Mesenchymal stem cell (in vitro differentiated cells and primary cell): ENCODE measurements at regions not wholly inside any gene's neighbourhood (a gene's known extent, or its start where the extent isn't known, plus 50 kb on each side); places are given as distances from the start of the nearest gene placed in this dataset.
A peak's percentile ranks its signal among the peaks of the same experiment; 100 is the strongest.

ENCODE experiments used
- DNase-seq: peaks from one replicate; pipeline ENCODE4 v3.0.0-alpha.2; 2013
- H2AFZ ChIP-seq: one replicate; pipeline ENCODE4 v1.6.1; 2013; ENCODE audit warnings: low read depth, mild to moderate bottlenecking, control low read depth, inconsistent platforms, low read length, moderate library complexity
- H2AK5ac ChIP-seq: 2 replicates; pipeline ENCODE4 v1.6.1; 2013; ENCODE audit warnings: low read length, moderate library complexity, mild to moderate bottlenecking, inconsistent platforms; ENCODE audit not compliant: severe bottlenecking
- H2BK120ac ChIP-seq: one replicate; pipeline ENCODE4 v1.6.1; 2013; ENCODE audit warnings: low read depth, mild to moderate bottlenecking, inconsistent platforms, low read length, moderate library complexity
- H2BK12ac ChIP-seq, 2 experiments: one replicate each; pipeline ENCODE4 v1.6.1; 2013; ENCODE audit warnings: inconsistent platforms in 2 of 2, low read length in 2 of 2, mild to moderate bottlenecking in 2 of 2, moderate library complexity in 2 of 2, control low read depth in 1 of 2
- H2BK15ac ChIP-seq: one replicate; pipeline ENCODE4 v1.6.1; 2013; ENCODE audit warnings: mild to moderate bottlenecking, low read depth, inconsistent platforms; ENCODE audit not compliant: poor library complexity, severe bottlenecking
- H2BK5ac ChIP-seq: 2 replicates; pipeline ENCODE4 v1.6.1; 2013; ENCODE audit warnings: low read depth, mild to moderate bottlenecking, low read length, control low read depth, inconsistent platforms; ENCODE audit not compliant: poor library complexity, severe bottlenecking
- H3K14ac ChIP-seq, 2 experiments: one replicate each; pipeline ENCODE4 v1.6.1; 2013; ENCODE audit warnings: inconsistent platforms in 2 of 2, low read length in 2 of 2, control low read depth in 1 of 2, mild to moderate bottlenecking in 1 of 2, moderate library complexity in 1 of 2
- H3K18ac ChIP-seq, 2 experiments: one replicate each; pipeline ENCODE4 v1.6.1; 2013; ENCODE audit warnings: inconsistent platforms in 2 of 2, low read length in 2 of 2, control low read depth in 1 of 2, low read depth in 1 of 2, mild to moderate bottlenecking in 1 of 2
- H3K23ac ChIP-seq, 2 experiments: one replicate each; pipeline ENCODE4 v1.6.1; 2013; ENCODE audit warnings: inconsistent platforms in 2 of 2, low read length in 2 of 2, mild to moderate bottlenecking in 2 of 2, moderate library complexity in 2 of 2, control low read depth in 1 of 2
- H3K27ac ChIP-seq: 2 replicates; pipeline ENCODE4 v1.5.1; 2013; ENCODE audit warnings: mild to moderate bottlenecking, moderate library complexity, low read length, control low read depth, inconsistent platforms; ENCODE audit not compliant: poor library complexity, severe bottlenecking
- H3K27me3 ChIP-seq, 2 experiments: 2 replicates each; pipeline versions ENCODE4 v1.6.1 to v1.7.0; 2013; ENCODE audit warnings: low read length in 2 of 2, mild to moderate bottlenecking in 2 of 2, moderate library complexity in 2 of 2, control low read depth in 1 of 2, inconsistent platforms in 1 of 2; ENCODE audit not compliant: control insufficient read depth in 1 of 2, insufficient read depth in 1 of 2
- H3K36me3 ChIP-seq, 2 experiments: 2 replicates each; pipeline versions ENCODE4 v1.6.1 to v1.7.0; 2013; ENCODE audit warnings: low read length in 2 of 2, control low read depth in 1 of 2, inconsistent platforms in 1 of 2, low read depth in 1 of 2, mild to moderate bottlenecking in 1 of 2; ENCODE audit not compliant: insufficient read depth in 2 of 2, control insufficient read depth in 1 of 2
- H3K4ac ChIP-seq, 2 experiments: one replicate each; pipeline ENCODE4 v1.6.1; 2013; ENCODE audit warnings: inconsistent platforms in 2 of 2, low read length in 2 of 2, mild to moderate bottlenecking in 2 of 2, moderate library complexity in 2 of 2, control low read depth in 1 of 2, low read depth in 1 of 2
- H3K4me1 ChIP-seq: 2 replicates; pipeline ENCODE4 v1.6.1; 2013; ENCODE audit warnings: low read depth, low read length, control low read depth; ENCODE audit not compliant: control insufficient read depth, insufficient read depth
- H3K4me2 ChIP-seq: 2 replicates; pipeline ENCODE4 v1.6.1; 2013; ENCODE audit warnings: low read length, mild to moderate bottlenecking, inconsistent platforms; ENCODE audit not compliant: poor library complexity, severe bottlenecking
- H3K4me3 ChIP-seq, 2 experiments: 2 replicates each; pipeline versions ENCODE4 v1.5.1 to v1.7.0; 2013; ENCODE audit warnings: low read length in 2 of 2, mild to moderate bottlenecking in 2 of 2, control low read depth in 1 of 2, low read depth in 1 of 2; ENCODE audit not compliant: insufficient read depth in 1 of 2
- H3K79me1 ChIP-seq: replicated peaks from 2 replicates; pipeline ENCODE4 v1.6.1; 2013; ENCODE audit warnings: mild to moderate bottlenecking, control low read depth, low read length, inconsistent platforms; ENCODE audit not compliant: poor library complexity, severe bottlenecking
- H3K9ac ChIP-seq: 2 replicates; pipeline ENCODE4 v1.7.0; 2013; ENCODE audit warnings: mild to moderate bottlenecking, low read length, moderate library complexity
- H3K9me3 ChIP-seq: 2 replicates; pipeline ENCODE4 v1.7.0; 2013; ENCODE audit warnings: mild to moderate bottlenecking, low read length; ENCODE audit not compliant: control insufficient read depth
- H4K8ac ChIP-seq: one replicate; pipeline ENCODE4 v1.6.1; 2013; ENCODE audit warnings: inconsistent platforms, mild to moderate bottlenecking, low read length, moderate library complexity
- H4K91ac ChIP-seq: one replicate; pipeline ENCODE4 v1.6.1; 2013; ENCODE audit warnings: mild to moderate bottlenecking, low read length, inconsistent platforms
- WGBS: methylation state at CpG from one replicate; pipeline ENCODE4 v1.1.7; 2013; ENCODE audit warnings: mixed read lengths; 5-methylcytosine and 5-hydroxymethylcytosine counted together

- Histone ChIP-seq H2BK15ac (no peak overlapping the region), H3K4me3 (no peak overlapping the region), H3K4me1 (no peaks in the 10 kb centered on the region), H2AK5ac (no peak overlapping the region), H3K79me1 (no peaks in the 10 kb centered on the region), H4K91ac (no peak overlapping the region), H2AFZ (no peak overlapping the region), H3K4ac (no peak overlapping the region), H3K27me3 (no peaks in the 10 kb centered on the region), H3K9ac (no peak overlapping the region), H3K14ac (no peak overlapping the region), H2BK5ac (no peak overlapping the region), H4K8ac (no peak overlapping the region), H3K9me3 (peaks cover 5% of the 10 kb centered on the region), H2BK120ac (peak overlapping the region; percentile 15), H3K18ac (no peak overlapping the region), H3K23ac (no peak overlapping the region), H2BK12ac (no peak overlapping the region), H3K27ac (no peak overlapping the region), H3K36me3 (no peaks in the 10 kb centered on the region), H3K4me2 (no peak overlapping the region)
- no peak for DNase-seq
- WGBS = 60% methylated on average over 4 of the region's 5 CpGs
Measured at GRCh38 chr5:34510002-34510401, 146.1 kb upstream of the RAI14 start.

- Histone ChIP-seq H2BK12ac (no peak overlapping the region), H3K4ac (no peak overlapping the region), H3K9ac (no peak overlapping the region), H3K4me2 (no peak overlapping the region), H2AFZ (no peak overlapping the region), H3K14ac (no peak overlapping the region), H2BK15ac (no peak overlapping the region), H3K23ac (no peak overlapping the region), H4K8ac (no peak overlapping the region), H3K18ac (no peak overlapping the region), H2BK120ac (no peak overlapping the region), H3K4me3 (no peak overlapping the region), H3K36me3 (no peaks in the 10 kb centered on the region), H4K91ac (no peak overlapping the region), H3K27ac (no peak overlapping the region), H2BK5ac (no peak overlapping the region), H3K27me3 (no peaks in the 10 kb centered on the region), H3K9me3 (no peaks in the 10 kb centered on the region), H3K79me1 (no peaks in the 10 kb centered on the region), H3K4me1 (no peaks in the 10 kb centered on the region), H2AK5ac (no peak overlapping the region)
- WGBS = 59% methylated on average over 2 of the region's 4 CpGs
- DNase-seq = no peak
Measured at GRCh38 chr5:34511063-34511462, 145.1 kb upstream of the RAI14 start.

GRCh38 chr5:34511481-34511880 is 144.6 kb upstream of the RAI14 start:
- no peak overlapping the region for H3K18ac ChIP-seq
- H3K23ac ChIP-seq = no peak overlapping the region
- no peak overlapping the region for H3K4me3 ChIP-seq
- no peaks in the 10 kb centered on the region for H3K27me3 ChIP-seq
- WGBS = 94% methylated on average over 1 of the region's 1 CpG
- H2AFZ ChIP-seq = no peak overlapping the region
- no peaks in the 10 kb centered on the region for H3K36me3 ChIP-seq
- no peaks in the 10 kb centered on the region for H3K9me3 ChIP-seq
- no peak overlapping the region for H4K8ac ChIP-seq
- no peak overlapping the region for H3K14ac ChIP-seq
- no peak overlapping the region for H2AK5ac ChIP-seq
- H2BK15ac ChIP-seq = no peak overlapping the region
- peaks cover 1% of the 10 kb centered on the region for H3K4me1 ChIP-seq
- H2BK5ac ChIP-seq = no peak overlapping the region
- H2BK12ac ChIP-seq = no peak overlapping the region
- H2BK120ac ChIP-seq = no peak overlapping the region
- H3K27ac ChIP-seq = no peak overlapping the region
- no peak overlapping the region for H4K91ac ChIP-seq
- no peak overlapping the region for H3K4me2 ChIP-seq
- no peak overlapping the region for H3K4ac ChIP-seq
- H3K79me1 ChIP-seq = no peaks in the 10 kb centered on the region
- no peak for DNase-seq
- no peak overlapping the region for H3K9ac ChIP-seq

DNA sequence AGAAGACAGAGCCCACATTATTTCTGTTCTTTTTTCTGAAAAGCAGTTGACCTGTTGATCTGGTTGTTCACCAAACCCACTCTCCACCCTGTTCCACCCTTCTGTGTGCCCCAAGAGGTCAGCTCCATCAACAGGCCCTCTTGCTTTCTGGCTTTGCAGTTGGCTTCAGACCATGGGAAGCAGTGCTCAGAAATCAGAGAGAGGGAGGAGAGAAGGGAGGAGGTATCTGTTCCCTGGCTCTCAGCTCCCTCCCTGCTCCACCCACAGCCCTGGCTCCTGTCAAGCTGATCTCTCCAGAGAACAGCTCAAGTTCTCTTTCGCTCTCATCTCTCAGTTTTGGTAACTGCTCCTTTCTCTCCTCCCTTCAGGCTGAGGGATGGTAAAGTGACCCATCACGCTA is 144.2 kb upstream of the RAI14 start:
- 64% methylated on average over 2 of the region's 2 CpGs for WGBS
- peak; percentile 42 for DNase-seq
- H3K79me1 ChIP-seq = no peaks in the 10 kb centered on the region

More for the DNA sequence above, 144.2 kb upstream of the RAI14 start:
- Histone ChIP-seq H3K4me3 (no peak overlapping the region), H3K4ac (no peak overlapping the region), H3K9ac (no peak overlapping the region), H4K91ac (no peak overlapping the region), H3K4me2 (no peak overlapping the region), H3K36me3 (no peaks in the 10 kb centered on the region), H2BK12ac (no peak overlapping the region), H2AK5ac (peak overlapping the region; percentile 39), H3K27ac (no peak overlapping the region), H2AFZ (no peak overlapping the region), H3K27me3 (no peaks in the 10 kb centered on the region), H2BK5ac (no peak overlapping the region), H3K14ac (no peak overlapping the region), H3K18ac (no peak overlapping the region), H3K23ac (no peak overlapping the region), H2BK120ac (no peak overlapping the region), H3K9me3 (no peaks in the 10 kb centered on the region), H4K8ac (no peak overlapping the region), H2BK15ac (no peak overlapping the region), H3K4me1 (peaks cover 3% of the 10 kb centered on the region)
